ENCODE measurements at regions not wholly inside any gene's neighbourhood (a gene's known extent, or its start where the extent isn't known, plus 50 kb on each side); places are given as distances from the start of the nearest gene placed in this dataset.
"Not testable (repeated sequence)": the region's sequence is repeated elsewhere in the genome, so short reads cannot be mapped to it uniquely, and the experiment has no call there.

- no peak for DNase-seq (ENCODE audit: low read depth)
These were observed 55.0 kb upstream of the CXXC4 start for GRCh38 chr4:104549736-104550135.

GRCh38 chr4:104559502-104559901 lies 64.8 kb upstream of the CXXC4 start:
- no peak for DNase-seq (ENCODE audit: low read depth)

DNA sequence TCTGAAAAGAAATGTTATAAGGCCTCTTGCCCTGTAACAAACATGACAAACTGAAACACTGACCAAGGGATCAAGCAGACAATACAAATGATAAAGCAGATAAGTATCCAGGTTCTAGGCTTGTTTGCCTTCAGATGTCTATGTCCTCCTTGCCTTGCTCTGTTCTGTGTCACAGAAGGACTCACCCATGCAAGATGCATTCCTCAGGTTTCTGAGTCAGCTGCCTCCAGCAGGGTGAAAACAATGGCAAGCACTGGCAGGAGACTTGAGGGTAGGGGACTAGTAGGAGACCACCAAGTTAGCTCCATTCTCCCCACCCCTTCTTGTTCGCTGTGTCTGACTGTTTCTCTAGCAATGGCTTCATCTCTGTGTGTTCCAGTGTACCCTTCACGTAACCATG lies 76.6 kb upstream of the CXXC4 start:
- no peak for DNase-seq (ENCODE audit: low read depth)

- no peak for DNase-seq (ENCODE audit: low read depth)
These were observed 79.7 kb upstream of the CXXC4 start for GRCh38 chr4:104574371-104574770.

DNA sequence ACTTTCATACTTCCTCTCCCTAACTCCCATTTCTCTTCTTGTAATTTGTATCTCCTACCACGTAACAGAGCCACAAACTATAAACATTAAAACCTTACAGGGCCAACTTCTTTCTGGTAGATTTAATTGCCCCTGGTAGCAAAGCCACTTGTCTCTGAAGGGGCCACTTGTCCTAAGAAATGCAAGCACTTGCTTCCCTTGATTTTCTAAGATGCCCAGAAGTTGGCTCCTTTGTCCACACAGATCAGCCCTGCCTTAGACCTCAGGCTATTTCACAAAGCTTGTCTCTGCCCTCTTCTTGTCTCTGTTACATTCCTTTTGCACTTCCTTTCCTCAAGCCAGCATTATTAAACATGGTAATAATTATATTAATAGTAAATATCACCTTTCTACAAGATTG lies 80.6 kb upstream of the CXXC4 start:
- DNase-seq (ENCODE audit: low read depth): no peak

GRCh38 chr4:104577405-104577804 lies 82.7 kb upstream of the CXXC4 start:
- DNase-seq (ENCODE audit: low read depth): no peak

DNA sequence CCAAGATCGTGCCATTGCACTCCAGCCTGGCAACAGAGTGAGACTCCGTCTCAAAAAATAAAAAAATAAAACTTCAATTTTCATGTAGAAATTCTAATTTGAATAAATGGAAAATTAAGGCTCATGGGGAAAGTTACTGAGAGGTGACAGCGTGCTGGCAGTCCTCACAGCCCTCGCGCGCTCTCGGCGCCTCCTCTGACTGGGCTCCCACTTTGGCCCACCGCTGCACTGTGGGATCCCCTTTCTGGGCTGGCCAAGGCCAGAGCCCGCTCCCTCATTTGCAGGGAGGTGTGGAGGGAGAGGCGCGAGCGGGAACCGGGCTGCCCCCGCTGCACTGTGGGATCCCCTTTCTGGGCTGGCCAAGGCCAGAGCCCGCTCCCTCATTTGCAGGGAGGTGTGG lies 86.8 kb upstream of the CXXC4 start:
- DNase-seq (ENCODE audit: low read depth): not testable (repeated sequence)

DNA sequence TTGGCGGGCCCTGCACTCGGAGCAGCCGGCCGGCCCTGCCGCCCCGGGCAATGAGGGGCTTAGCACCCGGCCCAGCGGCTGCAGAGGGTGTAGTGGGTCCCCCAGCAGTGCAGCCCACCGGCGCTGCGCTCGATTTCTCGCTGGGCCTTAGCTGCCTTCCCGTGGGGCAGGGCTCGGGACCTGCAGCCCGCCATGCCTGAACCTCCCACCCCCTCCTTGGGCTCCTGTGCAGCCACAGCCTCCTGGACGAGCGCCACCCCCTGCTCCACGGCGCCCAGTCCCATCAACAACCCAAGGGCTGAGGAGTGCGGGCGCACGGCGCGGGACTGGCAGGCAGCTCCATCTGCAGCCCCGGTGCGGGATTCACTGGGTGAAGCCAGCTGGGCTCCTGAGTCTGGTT lies 87.4 kb upstream of the CXXC4 start:
- DNase-seq (ENCODE audit: low read depth): not testable (repeated sequence)

GRCh38 chr4:104589264-104589868 lies 94.7 kb upstream of the CXXC4 start:
- no peak for DNase-seq (ENCODE audit: low read depth)

GRCh38 chr4:104591510-104591911 lies 96.8 kb upstream of the CXXC4 start:
- no peak for DNase-seq (ENCODE audit: low read depth)

DNA sequence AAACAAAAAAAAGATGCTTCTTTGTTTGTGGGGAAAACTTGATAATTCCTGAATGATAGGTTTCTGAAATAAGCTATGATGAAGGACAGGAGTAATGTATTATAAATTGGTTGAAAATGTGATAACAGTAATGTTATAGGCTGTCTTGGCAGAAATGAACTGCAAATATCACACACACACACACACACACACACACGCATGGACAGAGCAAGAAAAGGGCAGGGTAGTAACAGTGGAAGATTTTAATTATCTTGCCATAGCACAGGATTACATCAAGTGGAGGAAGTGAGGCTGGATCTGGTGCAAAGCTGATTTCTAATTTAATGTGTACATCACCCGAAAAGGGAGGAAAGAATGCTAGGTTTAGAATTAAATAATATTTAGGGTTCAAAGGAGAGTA lies 97.5 kb upstream of the CXXC4 start:
- DNase-seq (ENCODE audit: low read depth): no peak

- no peak for DNase-seq (ENCODE audit: low read depth)
These were observed 98.3 kb upstream of the CXXC4 start for GRCh38 chr4:104593019-104593418.

DNA sequence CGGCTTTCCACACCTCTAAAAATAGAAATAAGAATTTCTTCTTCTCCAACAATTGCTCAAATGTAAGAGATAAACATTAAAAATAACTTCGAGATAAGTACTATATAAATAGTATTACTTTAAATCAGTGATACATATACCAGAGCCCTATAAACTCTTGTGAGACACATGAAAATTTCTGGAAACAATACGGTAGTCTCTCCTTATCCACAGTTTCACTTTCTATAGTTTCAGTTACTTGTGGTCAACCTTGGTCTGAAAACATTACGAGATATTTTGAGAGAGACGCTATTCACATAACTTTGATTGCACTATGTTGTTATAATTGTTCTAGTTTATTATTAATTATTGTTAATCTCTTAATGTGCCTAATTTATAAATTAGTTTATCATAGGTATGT lies 101.5 kb upstream of the CXXC4 start:
- no peak for DNase-seq (ENCODE audit: low read depth)

DNA sequence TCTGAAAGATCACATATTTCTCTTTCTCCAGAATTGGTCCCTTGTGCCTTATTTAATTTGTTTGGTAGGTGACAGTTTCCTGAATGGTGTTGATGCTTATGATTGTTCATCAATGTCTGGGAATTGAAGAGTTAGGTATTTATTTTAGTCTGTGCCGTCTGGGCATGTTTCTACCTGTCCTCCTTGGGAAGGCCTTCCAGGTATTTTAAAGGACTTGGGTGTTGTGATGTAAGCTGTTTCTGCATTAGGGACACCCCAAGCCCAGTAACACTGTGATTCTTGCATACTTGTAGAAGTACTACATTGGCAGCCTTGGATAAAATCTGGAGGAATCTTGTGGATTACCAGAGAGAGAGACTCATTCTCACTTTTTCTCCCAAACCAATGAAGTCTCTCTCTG lies 120.8 kb upstream of the CXXC4 start:
- DNase-seq (ENCODE audit: low read depth): no peak

DNA sequence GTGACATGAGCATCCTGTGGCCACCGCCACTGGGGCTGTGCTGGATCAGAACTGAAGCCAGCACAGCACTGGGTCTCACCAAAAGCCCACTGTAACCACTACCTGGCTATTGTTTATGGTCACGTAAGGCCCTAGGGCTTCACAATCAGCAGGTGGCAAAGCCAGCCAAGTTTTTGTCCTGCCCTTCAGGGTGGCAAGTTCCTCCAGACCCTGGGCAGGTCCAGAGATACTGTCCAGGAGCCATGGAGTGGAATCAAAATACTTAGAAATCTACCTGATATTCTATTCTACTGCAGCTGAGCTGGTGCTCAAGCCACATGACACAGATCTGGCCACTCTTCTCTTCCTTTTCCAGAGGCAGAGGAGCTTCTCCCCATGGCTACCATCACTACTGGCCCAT lies 121.2 kb upstream of the CXXC4 start:
- DNase-seq (ENCODE audit: low read depth): no peak

DNA sequence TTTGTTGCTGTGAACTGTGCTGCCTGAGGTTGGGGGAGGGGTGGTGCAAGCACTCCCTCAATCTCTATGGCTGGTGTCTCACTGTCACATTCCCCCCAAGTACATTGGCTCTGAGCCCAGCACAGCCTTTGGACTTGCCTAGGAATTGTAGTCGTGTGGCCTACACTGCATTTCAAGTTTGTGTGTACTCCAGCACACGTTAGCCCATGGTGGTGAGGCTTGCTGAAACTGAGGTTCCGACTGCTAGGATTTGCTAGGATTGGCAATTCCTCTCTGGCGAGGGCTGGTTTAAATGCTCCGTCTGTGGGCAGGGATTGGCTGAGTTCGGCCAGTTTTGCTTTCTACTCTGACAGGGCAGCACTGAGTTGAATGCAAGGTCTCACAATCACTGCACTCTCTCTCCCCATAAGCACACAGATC lies 121.7 kb upstream of the CXXC4 start:
- no peak for DNase-seq (ENCODE audit: low read depth)

DNA sequence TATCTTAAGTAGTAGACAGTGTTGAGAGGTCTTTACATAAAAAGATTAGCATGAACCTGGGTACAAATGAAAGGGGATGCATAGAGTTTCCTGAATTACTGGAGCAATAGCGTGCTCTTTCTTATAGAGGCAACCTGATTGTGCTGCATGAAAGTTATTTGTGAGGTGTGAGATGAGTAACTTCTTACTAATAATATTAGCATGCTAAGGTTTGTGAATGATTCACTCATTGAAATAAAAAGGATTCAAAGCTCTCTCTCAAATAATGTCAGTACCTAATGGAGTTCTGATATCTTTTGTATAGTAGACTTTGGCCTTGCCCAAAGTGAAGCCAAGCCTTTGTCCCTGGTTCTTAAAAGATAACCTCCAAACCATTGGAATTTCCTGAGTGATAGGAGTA lies 131.0 kb upstream of the CXXC4 start:
- no peak for DNase-seq (ENCODE audit: low read depth)

GRCh38 chr4:104629601-104630000 lies 134.9 kb upstream of the CXXC4 start:
- DNase-seq (ENCODE audit: low read depth): no peak

DNA sequence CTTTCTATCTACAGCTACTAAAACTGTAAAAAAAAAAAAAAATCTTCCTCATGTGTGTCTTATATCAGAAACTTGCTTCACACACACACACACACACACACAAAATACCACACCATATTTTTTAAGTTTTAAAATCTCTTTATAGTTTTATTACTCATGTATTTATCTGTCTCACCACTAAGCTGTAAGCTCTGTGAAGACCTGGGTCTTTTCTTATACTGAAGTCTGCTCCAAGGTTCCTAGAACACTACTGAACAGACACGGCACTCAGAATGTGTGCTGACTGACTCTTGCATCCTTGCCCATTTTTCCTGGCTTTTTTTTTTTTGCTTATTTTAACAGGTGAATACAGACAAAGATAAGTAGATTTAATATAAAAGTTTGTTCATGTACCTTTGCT lies 135.6 kb upstream of the CXXC4 start:
- no peak for DNase-seq (ENCODE audit: low read depth)

DNA sequence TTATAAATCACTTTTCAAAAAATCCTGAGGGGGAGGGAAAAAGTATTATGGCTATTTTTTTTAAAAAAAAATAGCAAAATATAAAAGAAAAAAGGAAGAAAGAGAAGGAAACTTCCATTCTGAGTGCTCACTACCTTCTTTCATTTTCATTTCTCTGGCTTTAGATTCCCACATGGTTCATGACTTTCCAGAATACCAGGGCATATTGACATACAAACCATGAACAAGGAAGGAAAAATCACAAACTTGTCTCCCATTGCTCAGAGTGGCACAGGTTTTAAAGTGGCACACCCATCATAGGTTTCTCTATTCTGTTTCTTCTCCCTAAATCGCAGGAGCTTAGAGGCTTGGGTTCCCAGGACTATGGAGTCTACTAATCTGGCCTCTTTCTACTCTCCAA lies 136.3 kb upstream of the CXXC4 start:
- DNase-seq (ENCODE audit: low read depth): no peak

- no peak for DNase-seq (ENCODE audit: low read depth)
These were observed 146.7 kb upstream of the CXXC4 start for GRCh38 chr4:104641418-104641817.

DNA sequence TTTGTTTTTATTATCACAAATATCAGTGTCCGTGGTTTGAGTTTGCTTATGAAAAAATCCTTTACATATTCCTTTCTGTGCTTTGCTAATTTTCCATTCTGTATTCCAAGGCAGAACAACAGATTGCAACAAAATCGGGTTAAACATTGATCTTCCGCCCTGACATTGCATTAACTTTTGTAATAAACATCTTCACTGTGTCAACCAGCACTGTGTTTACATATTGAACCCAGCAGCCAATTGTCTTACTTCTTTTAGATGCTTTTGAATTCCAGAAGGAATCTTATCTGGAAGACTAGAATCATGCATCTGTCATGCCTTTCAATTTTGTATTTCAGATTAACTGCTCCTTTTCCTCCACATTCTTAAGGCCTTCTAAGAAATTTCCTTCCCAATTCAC lies 147.8 kb upstream of the CXXC4 start:
- no peak for DNase-seq (ENCODE audit: low read depth)

- no peak for DNase-seq (ENCODE audit: low read depth)
These were observed 149.1 kb upstream of the CXXC4 start for GRCh38 chr4:104643805-104644204.

DNA sequence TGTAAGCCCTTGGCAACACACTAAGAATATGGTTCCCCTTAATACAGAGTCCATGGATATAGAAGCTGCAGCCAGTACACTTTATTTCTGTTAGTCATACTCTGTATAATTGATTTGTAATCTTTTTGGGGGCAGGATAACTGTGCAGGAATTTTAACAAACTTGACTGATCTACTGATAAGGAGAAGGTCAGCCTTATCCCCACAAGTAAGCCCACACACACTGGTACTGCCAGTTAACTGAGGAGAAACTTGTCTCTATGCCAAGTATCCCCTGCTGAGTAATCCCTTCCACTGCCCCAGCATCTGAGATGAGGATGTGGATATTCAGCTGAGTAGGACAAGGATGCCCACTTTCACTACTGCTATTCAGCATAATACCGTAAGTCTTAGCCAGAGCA lies 154.9 kb upstream of the CXXC4 start:
- no peak for DNase-seq (ENCODE audit: low read depth)

- DNase-seq (ENCODE audit: low read depth): not testable (repeated sequence)
These were observed 167.6 kb upstream of the CXXC4 start for GRCh38 chr4:104662269-104662668.
